Natural killer cell (primary cell): ENCODE measurements at regions not wholly inside any gene's neighbourhood (a gene's known extent, or its start where the extent isn't known, plus 50 kb on each side); places are given as distances from the start of the nearest gene placed in this dataset.
A peak's percentile ranks its signal among the peaks of the same experiment; 100 is the strongest.

Experiments used
- ATAC-seq, 3 donors: fragments of 150-1000 bp in 2 of 3; fragments of 200-7000 bp in 1 of 3; cut with Tn5 transposase; 1 replicate in 1 of 3; 2 replicates in 2 of 3; pipeline ENCODE4 v1.10.0; 2021; ENCODE audit warnings: mild to moderate bottlenecking in 2 of 3, moderate library complexity in 2 of 3
- DNase-seq, 2 donors: peaks; one replicate each; pipeline versions ENCODE4 v3.0.0 to v3.0.0-alpha.2; 2013 to 2021; ENCODE audit warnings: mixed read lengths in 1 of 2
- H3K27ac ChIP-seq: one replicate; pipeline ENCODE4 v1.5.1; 2013; ENCODE audit warnings: mild to moderate bottlenecking, low read length
- H3K27me3 ChIP-seq: one replicate; pipeline ENCODE4 v1.6.1; 2013; ENCODE audit warnings: low read length; ENCODE audit not compliant: control insufficient read depth, insufficient read depth
- H3K36me3 ChIP-seq: one replicate; pipeline ENCODE4 v1.6.1; 2013; ENCODE audit warnings: low read length; ENCODE audit not compliant: control insufficient read depth, insufficient read depth
- H3K4me1 ChIP-seq: one replicate; pipeline ENCODE4 v1.6.1; 2013; ENCODE audit warnings: low read length; ENCODE audit not compliant: control insufficient read depth, insufficient read depth
- H3K4me3 ChIP-seq: one replicate; pipeline ENCODE4 v1.5.1; 2013; ENCODE audit warnings: low read length
- H3K9me3 ChIP-seq: one replicate; pipeline ENCODE4 v1.6.1; 2013; ENCODE audit warnings: low read length; ENCODE audit not compliant: control insufficient read depth, insufficient read depth
- H3K27ac Mint-ChIP-seq, 2 donors: one replicate each; pipeline ENCODE4 v1.8.0; 2022; ENCODE audit warnings: mild to moderate bottlenecking in 2 of 2, mixed read lengths in 2 of 2, moderate library complexity in 1 of 2
- H3K27me3 Mint-ChIP-seq, 2 donors: one replicate each; pipeline ENCODE4 v1.8.0; 2022; ENCODE audit warnings: low read depth in 2 of 2, mixed read lengths in 2 of 2
- H3K36me3 Mint-ChIP-seq: one replicate; pipeline ENCODE4 v1.8.0; 2022; ENCODE audit warnings: mixed read lengths
- H3K4me1 Mint-ChIP-seq, 2 donors: one replicate each; pipeline ENCODE4 v1.8.0; 2022; ENCODE audit warnings: mixed read lengths in 2 of 2
- H3K4me3 Mint-ChIP-seq: one replicate; pipeline ENCODE4 v1.8.0; 2022; ENCODE audit warnings: mild to moderate bottlenecking, moderate library complexity, mixed read lengths
- H3K9me3 Mint-ChIP-seq, 2 donors: one replicate each; pipeline ENCODE4 v1.8.0; 2022; ENCODE audit warnings: mixed read lengths in 2 of 2
- CTCF ChIP-seq: fragments of 200-600 bp; IDR thresholded peaks from one replicate; pipeline ENCODE4 v1.8.0; 2022; ENCODE audit warnings: antibody characterized with exemption
- WGBS: methylation state at CpG from one replicate; pipeline ENCODE4 v1.1.7; 2013; ENCODE audit warnings: missing lambda C conversion rate; ENCODE audit not compliant: insufficient coverage; 5-methylcytosine and 5-hydroxymethylcytosine counted together
- intact Hi-C: fragments of 100-400 bp; cut with micrococcal nuclease; formaldehyde crosslinking; loops from one replicate; pipeline ENCODE4 v1.14.2; 2022

DNA sequence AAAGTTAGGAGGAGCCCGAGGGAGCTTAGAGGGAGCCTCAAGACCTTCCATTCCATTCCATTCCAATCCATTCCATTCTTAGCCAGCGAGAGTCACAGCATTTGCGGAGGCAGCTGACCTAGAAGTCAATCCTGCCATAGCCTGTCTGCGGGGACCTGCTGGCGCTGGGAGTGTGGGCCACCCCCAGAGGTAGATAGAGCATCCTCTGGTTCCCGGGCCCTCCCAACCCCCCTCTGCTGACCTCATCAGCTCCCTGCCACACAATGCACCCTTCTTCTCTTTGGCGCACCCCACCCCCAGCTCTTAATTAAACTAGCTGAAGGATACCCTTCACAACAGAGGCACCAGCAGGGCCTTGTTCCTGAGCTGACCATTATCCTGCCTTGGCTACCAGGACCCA is 152.5 kb upstream of the ZMIZ1 start:
- Histone ChIP-seq H3K4me1 (no peaks in the 10 kb centered on the region), H3K4me3 (no peak overlapping the region), H3K36me3 (no peaks in the 10 kb centered on the region), H3K9me3 (no peaks in the 10 kb centered on the region), H3K27ac (no peak overlapping the region), H3K27me3 (no peaks in the 10 kb centered on the region)
- Mint-ChIP-seq H3K36me3 (no peaks in the 10 kb centered on the region), H3K27me3 (peaks cover 6 to 7% of the 10 kb centered on the region in 2 donors), H3K9me3 (no peaks in the 10 kb centered on the region), H3K27ac (no peak overlapping the region), H3K4me3 (no peak overlapping the region), H3K4me1 (no peaks in the 10 kb centered on the region)
- no peak for TF ChIP-seq CTCF
- intact Hi-C loops: no loop called here
- 94% methylated on average over 7 of the region's 7 CpGs for WGBS
- ATAC-seq (no peak), DNase-seq (no peak)

DNA sequence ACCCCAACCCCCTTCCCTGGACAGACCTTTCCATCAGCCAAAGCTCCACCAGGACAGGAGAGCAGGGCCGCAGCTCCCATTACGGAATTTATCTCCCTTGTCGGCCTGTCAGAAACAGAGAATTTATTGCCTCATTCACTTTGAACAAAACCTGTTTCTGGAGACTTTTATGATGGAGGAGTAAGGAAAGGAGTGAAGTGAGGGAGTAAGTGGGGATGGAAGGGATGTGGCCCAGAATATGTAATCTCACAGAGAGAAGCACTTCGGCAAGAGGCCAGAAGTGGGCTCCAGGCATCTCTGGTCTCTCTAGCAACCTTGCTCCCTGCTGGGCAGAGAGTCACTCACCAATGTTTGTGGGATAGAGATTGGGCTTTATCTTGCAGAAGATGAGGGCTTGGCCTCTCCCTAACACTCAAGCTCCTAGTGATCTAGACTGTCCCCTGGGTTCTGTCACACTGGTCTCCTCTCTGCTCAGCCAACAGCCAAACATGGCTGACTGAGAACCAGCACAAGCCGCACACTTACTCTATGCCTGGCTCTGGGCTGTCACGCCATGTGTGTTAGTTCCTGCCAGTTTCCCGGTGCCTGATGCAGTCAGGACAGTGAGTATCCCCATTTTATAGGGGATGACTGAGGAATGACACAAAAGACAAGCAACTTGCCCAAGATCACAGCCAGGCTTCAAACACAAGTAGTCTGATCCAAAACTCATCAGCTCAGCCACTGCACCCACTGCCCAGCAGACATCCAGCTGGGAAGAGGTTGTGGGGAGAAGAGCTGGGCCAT is 149.4 kb upstream of the ZMIZ1 start:
- peaks cover 6 to 7% of the 10 kb centered on the region in 2 donors for H3K27me3 Mint-ChIP-seq
- no peak overlapping the region for H3K4me3 Mint-ChIP-seq
- no peaks in the 10 kb centered on the region for H3K4me1 Mint-ChIP-seq

DNA sequence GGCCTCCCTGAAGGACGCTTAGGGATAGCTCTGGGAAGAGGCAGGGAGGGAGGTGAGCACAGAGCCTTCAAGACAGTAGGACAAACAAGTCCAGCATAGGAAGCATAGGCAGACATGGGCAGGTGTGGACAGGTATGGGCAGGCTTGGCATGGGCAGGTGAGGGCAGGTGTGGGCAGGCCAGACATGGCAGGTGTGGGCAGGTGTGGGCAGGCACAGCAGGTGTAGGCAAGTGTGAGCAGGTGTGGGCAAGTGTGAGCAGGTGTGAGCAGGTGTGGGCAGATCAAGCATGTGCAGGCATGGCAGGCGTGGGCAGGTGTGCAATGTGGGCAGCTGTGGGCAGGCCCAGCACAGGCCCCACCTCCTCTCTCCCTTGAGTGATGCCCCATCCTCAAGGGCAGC is 148.8 kb upstream of the ZMIZ1 start:
- peaks cover 6 to 7% of the 10 kb centered on the region in 2 donors for H3K27me3 Mint-ChIP-seq
- no peak overlapping the region for H3K27ac Mint-ChIP-seq
- Histone ChIP-seq H3K27ac (no peak overlapping the region), H3K4me1 (no peaks in the 10 kb centered on the region), H3K27me3 (no peaks in the 10 kb centered on the region), H3K9me3 (no peaks in the 10 kb centered on the region), H3K36me3 (no peaks in the 10 kb centered on the region), H3K4me3 (no peak overlapping the region)
- intact Hi-C loops: no loop called here
- H3K4me1 Mint-ChIP-seq: no peaks in the 10 kb centered on the region
- TF ChIP-seq CTCF: no peak
- WGBS: 80% methylated on average over 2 of the region's 2 CpGs
- ATAC-seq (peak in 1 of 3 donors; percentile 28), DNase-seq (no peak)
- H3K9me3 Mint-ChIP-seq: no peaks in the 10 kb centered on the region
- no peaks in the 10 kb centered on the region for H3K36me3 Mint-ChIP-seq
- no peak overlapping the region for H3K4me3 Mint-ChIP-seq

More for the DNA sequence above, 149.4 kb upstream of the ZMIZ1 start:
- WGBS: 93% methylated on average over 7 of the region's 7 CpGs
- Histone ChIP-seq H3K9me3 (no peaks in the 10 kb centered on the region), H3K27ac (no peak overlapping the region), H3K4me3 (no peak overlapping the region), H3K4me1 (no peaks in the 10 kb centered on the region), H3K27me3 (no peaks in the 10 kb centered on the region), H3K36me3 (no peaks in the 10 kb centered on the region)
- Mint-ChIP-seq H3K27ac (no peak overlapping the region), H3K9me3 (no peaks in the 10 kb centered on the region), H3K36me3 (no peaks in the 10 kb centered on the region)
- ATAC-seq (no peak), DNase-seq (no peak)
- no peak for TF ChIP-seq CTCF
- intact Hi-C loops: no loop called here

- Histone ChIP-seq H3K4me3 (no peak overlapping the region), H3K27ac (no peak overlapping the region), H3K36me3 (no peaks in the 10 kb centered on the region), H3K27me3 (no peaks in the 10 kb centered on the region), H3K4me1 (no peaks in the 10 kb centered on the region), H3K9me3 (no peaks in the 10 kb centered on the region)
- Mint-ChIP-seq H3K4me1 (no peaks in the 10 kb centered on the region), H3K4me3 (no peak overlapping the region), H3K27ac (no peak overlapping the region), H3K36me3 (no peaks in the 10 kb centered on the region), H3K27me3 (peaks cover 4 to 6% of the 10 kb centered on the region in 2 donors), H3K9me3 (no peaks in the 10 kb centered on the region)
- DNase-seq (no peak), ATAC-seq (no peak)
- 90% methylated on average over 3 of the region's 3 CpGs for WGBS
- intact Hi-C loops: no loop called here
- no peak for TF ChIP-seq CTCF
These were observed 146.9 kb upstream of the ZMIZ1 start for GRCh38 chr10:78921895-78922294.
